Upper lobe of left lung (tissue), 6 donors: ENCODE measurements at regions not wholly inside any gene's neighbourhood (a gene's known extent, or its start where the extent isn't known, plus 50 kb on each side); places are given as distances from the start of the nearest gene placed in this dataset.

ENCODE experiments used
- ATAC-seq, 2 donors: fragments of 200-7000 bp; cut with Tn5 transposase; one replicate each; pipeline ENCODE4 v1.9.1; 2022; ENCODE audit warnings: mild to moderate bottlenecking in 2 of 2, moderate library complexity in 2 of 2; ENCODE audit not compliant: low FRiP score in 2 of 2
- DNase-seq, 2 donors: peaks; one replicate each; pipeline ENCODE4 v3.0.0-alpha.2; 2019 to 2020
- H3K27ac ChIP-seq, 4 donors: fragments of 200-600 bp; sonication (generic); one replicate each; pipeline ENCODE4 v1.5.1; 2016 to 2019
- H3K27me3 ChIP-seq, 4 donors: fragments of 200-600 bp; sonication (generic); one replicate each; pipeline ENCODE4 v1.5.1; 2017 to 2019
- H3K36me3 ChIP-seq, 4 donors: fragments of 200-600 bp; sonication (generic); one replicate each; pipeline ENCODE4 v1.5.1; 2016 to 2019
- H3K4me1 ChIP-seq, 4 donors: fragments of 200-600 bp; sonication (generic); one replicate each; pipeline ENCODE4 v1.5.1; 2018 to 2019
- H3K4me3 ChIP-seq, 4 donors: fragments of 200-600 bp; sonication (generic); one replicate each; pipeline ENCODE4 v1.5.1; 2017 to 2019; ENCODE audit warnings: mild to moderate bottlenecking in 2 of 4, moderate library complexity in 1 of 4
- H3K9me3 ChIP-seq, 4 donors: fragments of 200-600 bp; sonication (generic); one replicate each; pipeline ENCODE4 v1.5.1; 2018 to 2019
- CTCF ChIP-seq, 6 experiments: fragments of 450-650 bp in 4 of 6; fragments of 200-600 bp in 2 of 6; sonication (generic) in 2 of 6; IDR thresholded peaks; one replicate each; pipeline ENCODE4 v1.5.1; 2016 to 2019; ENCODE audit warnings: antibody characterized with exemption in 6 of 6
- EP300 ChIP-seq, 4 donors: sonication (generic); formaldehyde crosslinking; IDR thresholded peaks; one replicate each; pipeline ENCODE4 v1.5.1; 2017; ENCODE audit warnings: antibody characterized with exemption in 4 of 4, control low read depth in 2 of 4
- POLR2A ChIP-seq, 4 donors: fragments of 450-650 bp; IDR thresholded peaks; one replicate each; pipeline ENCODE4 v1.5.1; 2016 to 2017; ENCODE audit warnings: antibody characterized with exemption in 4 of 4, mild to moderate bottlenecking in 2 of 4
- POLR2AphosphoS5 ChIP-seq, 2 donors: sonication (generic); formaldehyde crosslinking; IDR thresholded peaks; one replicate each; pipeline ENCODE4 v1.5.1; 2017; ENCODE audit warnings: antibody characterized with exemption in 2 of 2
- WGBS, 2 donors: methylation state at CpG; one replicate each; pipeline ENCODE4 v1.1.5; 2017 to 2018; 5-methylcytosine and 5-hydroxymethylcytosine counted together
- donor health status: DM: no; HTN: no; CAD: no; lungs with moderate emphysema.
- donor health status: DM: no; HTN: yes; CAD: no; lungs with severe emphysema.

- Histone ChIP-seq H3K27ac (no peak overlapping the region), H3K9me3 (no peaks in the 10 kb centered on the region), H3K4me3 (no peak overlapping the region), H3K36me3 (no peaks in the 10 kb centered on the region), H3K27me3 (no peaks in the 10 kb centered on the region), H3K4me1 (no peaks in the 10 kb centered on the region)
- ATAC-seq = no peak
- TF ChIP-seq POLR2AphosphoS5 (IDR thresholded peaks at IDR 0.05) (no peak), EP300 (IDR thresholded peaks at IDR 0.05) (no peak), CTCF (IDR thresholded peaks at IDR 0.05) (no peak), POLR2A (IDR thresholded peaks at IDR 0.05) (no peak)
- 91 to 100% methylated on average over 1 to 3 of the region's 3 CpGs for WGBS, 2 donors
- no peak for DNase-seq
These were observed 181.4 kb upstream of the MXRA5 start for GRCh38 chrX:3527811-3528210.

- H3K27ac ChIP-seq = no peak overlapping the region
- no peaks in the 10 kb centered on the region for H3K36me3 ChIP-seq
- no peaks in the 10 kb centered on the region for H3K4me1 ChIP-seq
- H3K4me3 ChIP-seq = no peak overlapping the region
- no peak for TF ChIP-seq EP300 (IDR thresholded peaks at IDR 0.05)
- TF ChIP-seq CTCF (IDR thresholded peaks at IDR 0.05) = no peak
- WGBS, 2 donors = 69 to 79% methylated on average over 2 to 3 of the region's 3 CpGs
- ATAC-seq = no peak
- no peaks in the 10 kb centered on the region for H3K9me3 ChIP-seq
- DNase-seq = no peak
- H3K27me3 ChIP-seq = no peaks in the 10 kb centered on the region
These were observed 180.7 kb upstream of the MXRA5 start for GRCh38 chrX:3527166-3527565.

GRCh38 chrX:3526731-3527130, 180.3 kb upstream of the MXRA5 start:
- ATAC-seq (no peak), DNase-seq (no peak)
- H3K36me3 ChIP-seq = no peaks in the 10 kb centered on the region
- H3K4me1 ChIP-seq = no peaks in the 10 kb centered on the region
- no peaks in the 10 kb centered on the region for H3K27me3 ChIP-seq
- no peaks in the 10 kb centered on the region for H3K9me3 ChIP-seq
- WGBS, 2 donors = 89 to 90% methylated on average over 2 of the region's 2 CpGs
- no peak overlapping the region for H3K27ac ChIP-seq
- TF ChIP-seq POLR2AphosphoS5 (IDR thresholded peaks at IDR 0.05) (no peak), EP300 (IDR thresholded peaks at IDR 0.05) (no peak), CTCF (IDR thresholded peaks at IDR 0.05) (no peak), POLR2A (IDR thresholded peaks at IDR 0.05) (no peak)
- no peak overlapping the region for H3K4me3 ChIP-seq

- Histone ChIP-seq H3K27me3 (no peaks in the 10 kb centered on the region), H3K36me3 (no peaks in the 10 kb centered on the region), H3K27ac (no peak overlapping the region), H3K9me3 (no peaks in the 10 kb centered on the region), H3K4me1 (no peaks in the 10 kb centered on the region), H3K4me3 (no peak overlapping the region)
- WGBS, 2 donors = 60 to 78% methylated on average over 5 of the region's 5 CpGs
- TF ChIP-seq CTCF (IDR thresholded peaks at IDR 0.05) (no peak), POLR2A (IDR thresholded peaks at IDR 0.05) (no peak), EP300 (IDR thresholded peaks at IDR 0.05) (no peak), POLR2AphosphoS5 (IDR thresholded peaks at IDR 0.05) (no peak)
- ATAC-seq = no peak
- no peak for DNase-seq
These were observed 179.6 kb upstream of the MXRA5 start for GRCh38 chrX:3526071-3526470.

- ATAC-seq = peak in 1 of 2 donors; percentile 20
- no peak overlapping the region for H3K4me3 ChIP-seq
- TF ChIP-seq CTCF (IDR thresholded peaks at IDR 0.05) (no peak), POLR2A (IDR thresholded peaks at IDR 0.05) (no peak), POLR2AphosphoS5 (IDR thresholded peaks at IDR 0.05) (no peak), EP300 (IDR thresholded peaks at IDR 0.05) (no peak)
- DNase-seq = no peak
- WGBS, 2 donors = 66 to 77% methylated on average over 4 of the region's 4 CpGs
- no peaks in the 10 kb centered on the region for H3K27me3 ChIP-seq
- H3K9me3 ChIP-seq = no peaks in the 10 kb centered on the region
- no peaks in the 10 kb centered on the region for H3K36me3 ChIP-seq
- no peaks in the 10 kb centered on the region for H3K4me1 ChIP-seq
- no peak overlapping the region for H3K27ac ChIP-seq
These were observed 175.7 kb upstream of the MXRA5 start for GRCh38 chrX:3522101-3522650.
